HL-60 (cell line): ENCODE measurements at regions not wholly inside any gene's neighbourhood (a gene's known extent, or its start where the extent isn't known, plus 50 kb on each side); places are given as distances from the start of the nearest gene placed in this dataset.

ENCODE experiments used
- DNase-seq, 2 experiments: peaks; one replicate each; pipeline ENCODE4 v3.0.0-alpha.2; 2010 to 2020; ENCODE audit warnings: low read depth in 1 of 2, low spot score in 1 of 2
- H3K27ac ChIP-seq: fragments of 250-450 bp; sonication (Bioruptor Pico); replicated peaks from 2 replicates; pipeline ENCODE4 v1.5.1; 2020; ENCODE audit warnings: mild to moderate bottlenecking, moderate library complexity
- H3K27me3 ChIP-seq: fragments of 250-450 bp; sonication (Bioruptor Pico); 2 replicates; pipeline ENCODE4 v1.5.1; 2021; ENCODE audit warnings: mild to moderate bottlenecking, moderate library complexity; ENCODE audit not compliant: insufficient read depth, poor library complexity, severe bottlenecking
- H3K4me3 ChIP-seq: replicated peaks from 2 replicates; pipeline ENCODE4 v1.5.1; 2011; ENCODE audit warnings: mild to moderate bottlenecking, control low read depth, low read length; ENCODE audit not compliant: insufficient read depth
- CTCF ChIP-seq: IDR thresholded peaks from one replicate; pipeline ENCODE4 v1.5.1; 2011; ENCODE audit warnings: low read length, control low read depth, inconsistent platforms; ENCODE audit not compliant: insufficient read depth
- GABPA ChIP-seq: IDR thresholded peaks from 2 replicates; pipeline ENCODE4 v1.6.1; 2012; ENCODE audit warnings: low read depth
- POLR2AphosphoS5 ChIP-seq: IDR thresholded peaks from 2 replicates; pipeline ENCODE4 v1.6.1; 2012; ENCODE audit warnings: low read depth
- REST ChIP-seq: IDR thresholded peaks from 2 replicates; pipeline ENCODE4 v1.6.1; 2012; ENCODE audit warnings: low read depth; ENCODE audit not compliant: insufficient replicate concordance
- SPI1 ChIP-seq: IDR thresholded peaks from 2 replicates; pipeline ENCODE4 v1.6.1; 2012; ENCODE audit warnings: low read depth, mild to moderate bottlenecking, borderline replicate concordance

- H3K4me3 ChIP-seq, result no peak overlapping the region
- no peak for DNase-seq
- no peaks in the 10 kb centered on the region for H3K27me3 ChIP-seq
- H3K27ac ChIP-seq, result no peak overlapping the region
- TF ChIP-seq POLR2AphosphoS5 (no peak), CTCF (no peak), SPI1 (no peak), GABPA (no peak), REST (no peak)
These were observed 187.9 kb upstream of the BTBD3 start for GRCh38 chr20:11729806-11730205.

GRCh38 chr20:11734431-11734830 is 183.3 kb upstream of the BTBD3 start:
- no peaks in the 10 kb centered on the region for H3K27me3 ChIP-seq
- TF ChIP-seq SPI1 (no peak), POLR2AphosphoS5 (no peak), CTCF (no peak), REST (no peak), GABPA (no peak)
- no peak for DNase-seq
- H3K27ac ChIP-seq, result no peak overlapping the region
- no peak overlapping the region for H3K4me3 ChIP-seq

GRCh38 chr20:11738852-11739251 is 178.8 kb upstream of the BTBD3 start:
- no peak overlapping the region for H3K4me3 ChIP-seq
- no peak overlapping the region for H3K27ac ChIP-seq
- no peak for DNase-seq
- TF ChIP-seq REST (no peak), POLR2AphosphoS5 (no peak), SPI1 (no peak), GABPA (no peak), CTCF (no peak)
- no peaks in the 10 kb centered on the region for H3K27me3 ChIP-seq
